ENCODE measurements at regions not wholly inside any gene's neighbourhood (a gene's known extent, or its start where the extent isn't known, plus 50 kb on each side); places are given as distances from the start of the nearest gene placed in this dataset.

DNA sequence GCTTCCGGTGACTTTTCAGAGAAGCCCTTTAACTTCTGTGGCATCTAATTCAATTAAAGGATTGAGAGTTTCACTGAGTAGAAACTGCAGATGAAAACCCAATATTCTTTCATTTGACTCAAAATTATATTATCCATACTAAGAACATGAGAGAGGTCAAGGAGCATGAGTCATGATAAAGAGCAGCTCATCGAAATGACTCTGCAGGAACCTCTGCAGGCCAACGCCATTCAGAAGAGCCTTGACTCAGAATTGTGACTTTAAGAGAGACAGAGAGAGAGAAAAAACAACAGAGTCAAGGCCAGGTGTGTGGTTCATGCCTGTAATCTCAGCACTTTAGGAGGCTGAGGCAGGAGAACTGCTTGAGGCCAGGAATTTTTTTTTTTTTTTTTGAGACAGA is 417.2 kb upstream of the XYLT1 start:
- H3K4me3 Mint-ChIP-seq, result no peak overlapping the region
- POLR2A ChIA-PET, result no interaction called here
- CTCF ChIA-PET, result no interaction called here
- intact Hi-C loops (cut with micrococcal nuclease), result no loop called here
- DNase-seq, result no peak
- H3K27me3 Mint-ChIP-seq, result peaks cover 7% of the 10 kb centered on the region
- ATAC-seq (ENCODE audit: low read depth), result no peak
- no peak for TF ChIP-seq CTCF (IDR thresholded peaks at IDR 0.05)
- no peaks in the 10 kb centered on the region for H3K36me3 Mint-ChIP-seq (ENCODE audit: low read depth)
- no peaks in the 10 kb centered on the region for H3K4me1 Mint-ChIP-seq
- no peak overlapping the region for H3K27ac Mint-ChIP-seq
- H3K9me3 Mint-ChIP-seq, result no peaks in the 10 kb centered on the region

GRCh38 chr16:17885659-17886207 is 415.0 kb upstream of the XYLT1 start:
- H3K9me3 Mint-ChIP-seq, result no peaks in the 10 kb centered on the region
- no peak for TF ChIP-seq CTCF (IDR thresholded peaks at IDR 0.05)
- H3K27me3 Mint-ChIP-seq, result peaks cover 6% of the 10 kb centered on the region
- H3K4me3 Mint-ChIP-seq, result no peak overlapping the region
- ATAC-seq (ENCODE audit: low read depth) (no peak), DNase-seq (no peak)
- H3K36me3 Mint-ChIP-seq (ENCODE audit: low read depth), result no peaks in the 10 kb centered on the region
- POLR2A ChIA-PET, result no interaction called here
- H3K27ac Mint-ChIP-seq, result no peak overlapping the region
- intact Hi-C loops (cut with micrococcal nuclease), result no loop called here
- H3K4me1 Mint-ChIP-seq, result no peaks in the 10 kb centered on the region
- CTCF ChIA-PET, result interaction anchor here (0.7 kb wide), 1 partner anchor 628 kb away, joined by 6 read pairs; no protein-coding TSS in a partner anchor

DNA sequence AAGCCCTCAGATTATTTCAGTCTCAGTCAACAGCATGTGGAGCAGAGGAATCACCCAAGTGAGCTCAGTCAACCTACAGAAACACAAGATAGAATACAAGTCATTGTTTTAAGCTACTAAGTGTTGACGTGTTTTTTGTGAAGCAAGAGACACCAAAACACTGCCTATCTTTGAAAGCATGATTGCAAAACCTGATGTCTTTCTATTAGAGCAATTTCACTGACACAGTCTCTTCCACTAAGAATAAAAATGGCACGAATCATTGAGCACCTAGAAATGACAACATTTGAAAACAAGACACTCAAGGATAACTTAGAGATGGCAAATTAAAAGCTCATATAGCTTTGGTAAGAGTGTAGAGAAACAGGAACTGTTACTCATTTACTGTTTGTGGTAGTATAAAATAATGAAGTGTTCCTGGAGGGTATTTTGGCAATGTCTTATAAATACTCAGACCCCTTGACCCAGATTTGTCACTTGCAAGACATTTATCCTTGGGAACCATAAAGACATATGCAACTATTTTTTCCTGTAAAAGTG is 407.1 kb upstream of the XYLT1 start:
- ATAC-seq (ENCODE audit: low read depth), result no peak
- ChIA-PET CTCF (no interaction called here), POLR2A (no interaction called here)
- no peak overlapping the region for H3K27ac Mint-ChIP-seq
- intact Hi-C loops (cut with micrococcal nuclease), result no loop called here
- no peak for TF ChIP-seq CTCF (IDR thresholded peaks at IDR 0.05)
- H3K36me3 Mint-ChIP-seq (ENCODE audit: low read depth), result no peaks in the 10 kb centered on the region
- H3K4me1 Mint-ChIP-seq, result no peaks in the 10 kb centered on the region
- H3K4me3 Mint-ChIP-seq, result no peak overlapping the region
- peaks cover 3% of the 10 kb centered on the region for H3K27me3 Mint-ChIP-seq
- H3K9me3 Mint-ChIP-seq, result no peaks in the 10 kb centered on the region
- no peak for DNase-seq

DNA sequence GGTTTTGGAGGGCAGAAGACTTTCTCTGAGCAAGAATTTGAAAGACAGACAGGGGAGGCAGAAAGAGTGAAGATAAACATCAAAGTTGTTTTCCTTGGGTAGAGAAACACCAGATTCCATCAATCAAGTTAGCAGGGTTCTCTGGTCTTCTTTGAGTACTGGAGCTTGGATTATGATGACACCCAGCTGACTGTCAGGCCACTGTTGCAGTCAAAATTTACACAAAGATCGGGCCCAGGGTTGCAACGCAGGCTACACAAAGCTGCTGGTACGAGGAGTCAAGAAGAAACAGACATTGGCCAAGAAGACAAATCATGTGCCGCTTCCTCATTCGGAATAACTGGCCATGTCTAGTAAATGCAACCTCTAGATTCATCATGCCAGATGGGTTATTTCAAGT is 396.2 kb upstream of the XYLT1 start:
- POLR2A ChIA-PET, result no interaction called here
- CTCF ChIA-PET, result no interaction called here
- Mint-ChIP-seq H3K27ac (no peak overlapping the region), H3K4me1 (no peaks in the 10 kb centered on the region), H3K4me3 (no peak overlapping the region), H3K27me3 (peaks cover 2% of the 10 kb centered on the region), H3K36me3 (ENCODE audit: low read depth) (no peaks in the 10 kb centered on the region), H3K9me3 (no peaks in the 10 kb centered on the region)
- ATAC-seq (ENCODE audit: low read depth) (no peak), DNase-seq (no peak)
- intact Hi-C loops (cut with micrococcal nuclease), result no loop called here
- TF ChIP-seq CTCF (IDR thresholded peaks at IDR 0.05), result no peak

DNA sequence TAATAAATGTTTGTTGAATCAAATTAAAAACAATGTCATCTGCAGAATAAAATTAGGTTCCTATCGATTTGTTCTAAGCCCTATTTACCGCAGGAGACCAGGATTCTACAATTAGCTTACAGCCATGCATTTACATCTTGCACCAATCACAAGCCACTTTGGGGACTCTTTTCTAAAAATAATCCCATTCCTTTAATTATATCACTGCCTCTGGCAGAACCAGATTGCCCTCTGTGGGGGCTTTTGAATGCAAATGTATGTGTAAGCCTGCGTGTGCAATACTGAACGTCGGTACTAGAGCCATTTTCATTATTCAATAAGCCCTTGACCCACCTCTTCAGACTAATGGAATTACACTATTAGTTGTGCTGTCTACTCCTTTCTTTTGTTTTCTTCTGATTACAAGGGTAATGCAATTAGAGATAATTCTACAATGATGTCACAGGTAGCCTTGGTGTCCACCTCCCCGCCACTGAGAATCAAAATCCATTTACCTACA is 391.3 kb upstream of the XYLT1 start:
- no peak for TF ChIP-seq CTCF (IDR thresholded peaks at IDR 0.05)
- H3K36me3 Mint-ChIP-seq (ENCODE audit: low read depth), result no peaks in the 10 kb centered on the region
- no peak overlapping the region for H3K4me3 Mint-ChIP-seq
- ChIA-PET CTCF (no interaction called here), POLR2A (no interaction called here)
- H3K27me3 Mint-ChIP-seq, result peaks cover 6% of the 10 kb centered on the region
- H3K4me1 Mint-ChIP-seq, result no peaks in the 10 kb centered on the region
- no peaks in the 10 kb centered on the region for H3K9me3 Mint-ChIP-seq
- ATAC-seq (ENCODE audit: low read depth) (no peak), DNase-seq (no peak)
- H3K27ac Mint-ChIP-seq, result no peak overlapping the region
- intact Hi-C loops (cut with micrococcal nuclease), result no loop called here
